HepG2 (cell line): ENCODE measurements at regions not wholly inside any gene's neighbourhood (a gene's known extent, or its start where the extent isn't known, plus 50 kb on each side); places are given as distances from the start of the nearest gene placed in this dataset.
A peak's percentile ranks its signal among the peaks of the same experiment; 100 is the strongest.
"Not testable (repeated sequence)": the region's sequence is repeated elsewhere in the genome, so short reads cannot be mapped to it uniquely, and the experiment has no call there.

Source experiments
- ATF2 ChIP-seq: sonication (generic); formaldehyde crosslinking; IDR thresholded peaks from 2 replicates; pipeline ENCODE4 v1.4.0; 2020; ENCODE audit warnings: missing genetic modification reagents
- CREB1 ChIP-seq, 2 experiments: fragments of 450-650 bp in 1 of 2; IDR thresholded peaks; 2 replicates each; pipeline ENCODE4 v1.6.1; 2016 to 2017; ENCODE audit warnings: control low read depth in 1 of 2, mild to moderate bottlenecking in 1 of 2, missing compliant biosample characterization in 1 of 2, missing genetic modification characterization in 1 of 2
- DRAP1 ChIP-seq: IDR thresholded peaks from 2 replicates; pipeline ENCODE4 v1.6.1; 2016; ENCODE audit warnings: missing genetic modification reagents, missing compliant biosample characterization
- EHMT2 ChIP-seq: fragments of 200-600 bp; sonication (generic); IDR thresholded peaks from 2 replicates; pipeline ENCODE4 v1.7.0; 2017; ENCODE audit warnings: antibody characterized with exemption, low read depth, low read length, borderline replicate concordance
- FOXA3 ChIP-seq: IDR thresholded peaks from 2 replicates; pipeline ENCODE4 v1.6.1; 2016; ENCODE audit warnings: missing genetic modification reagents, missing compliant biosample characterization
- FOXJ3 ChIP-seq: sonication (generic); formaldehyde crosslinking; IDR thresholded peaks from 2 replicates; pipeline ENCODE4 v1.4.0; 2020; ENCODE audit warnings: missing genetic modification reagents, mild to moderate bottlenecking, borderline replicate concordance
- ISL2 ChIP-seq: sonication (generic); formaldehyde crosslinking; IDR thresholded peaks from 2 replicates; pipeline ENCODE4 v1.5.0; 2020; ENCODE audit warnings: missing genetic modification reagents
- KLF16 ChIP-seq, 2 experiments: sonication (generic) in 1 of 2; formaldehyde crosslinking in 1 of 2; IDR thresholded peaks; 2 replicates each; pipeline versions ENCODE4 v1.6.1 to v1.8.0; 2016 to 2023; ENCODE audit warnings: missing genetic modification reagents in 2 of 2, missing compliant biosample characterization in 1 of 2
- NR2F1 ChIP-seq, 2 experiments: fragments of 450-650 bp in 1 of 2; formaldehyde crosslinking in 1 of 2; IDR thresholded peaks; 2 replicates each; pipeline versions ENCODE4 v1.5.0 to v1.6.1; 2016 to 2020; ENCODE audit warnings: mild to moderate bottlenecking in 1 of 2, missing compliant biosample characterization in 1 of 2, missing genetic modification reagents in 1 of 2, moderate library complexity in 1 of 2
- PHF21A ChIP-seq: sonication (generic); formaldehyde crosslinking; IDR thresholded peaks from 2 replicates; pipeline ENCODE4 v1.5.0; 2020; ENCODE audit warnings: mild to moderate bottlenecking, missing genetic modification reagents
- TARDBP ChIP-seq: sonication (generic); formaldehyde crosslinking; IDR thresholded peaks from 2 replicates; pipeline ENCODE4 v1.8.0; 2022; ENCODE audit warnings: mild to moderate bottlenecking, missing genetic modification reagents
- ZBTB7B ChIP-seq: sonication (generic); formaldehyde crosslinking; IDR thresholded peaks from 2 replicates; pipeline ENCODE4 v1.4.0; 2020; ENCODE audit warnings: missing genetic modification reagents
- ZFX ChIP-seq: sonication (generic); formaldehyde crosslinking; IDR thresholded peaks from 2 replicates; pipeline ENCODE4 v1.4.0; 2020; ENCODE audit warnings: mild to moderate bottlenecking, low read depth, missing genetic modification reagents, moderate library complexity
- ZNF609 ChIP-seq: sonication (generic); formaldehyde crosslinking; IDR thresholded peaks from 2 replicates; pipeline ENCODE4 v1.4.0; 2020; ENCODE audit warnings: mild to moderate bottlenecking, missing genetic modification reagents, borderline replicate concordance
- TF ChIP-seq, protein P1 (sequence below): sonication (generic); formaldehyde crosslinking; IDR thresholded peaks from 2 replicates; pipeline ENCODE4 v1.4.0; 2020; ENCODE audit warnings: missing genetic modification reagents
- TF ChIP-seq, protein P2 (sequence below): IDR thresholded peaks from 2 replicates; pipeline ENCODE4 v1.6.1; 2016

DNA sequence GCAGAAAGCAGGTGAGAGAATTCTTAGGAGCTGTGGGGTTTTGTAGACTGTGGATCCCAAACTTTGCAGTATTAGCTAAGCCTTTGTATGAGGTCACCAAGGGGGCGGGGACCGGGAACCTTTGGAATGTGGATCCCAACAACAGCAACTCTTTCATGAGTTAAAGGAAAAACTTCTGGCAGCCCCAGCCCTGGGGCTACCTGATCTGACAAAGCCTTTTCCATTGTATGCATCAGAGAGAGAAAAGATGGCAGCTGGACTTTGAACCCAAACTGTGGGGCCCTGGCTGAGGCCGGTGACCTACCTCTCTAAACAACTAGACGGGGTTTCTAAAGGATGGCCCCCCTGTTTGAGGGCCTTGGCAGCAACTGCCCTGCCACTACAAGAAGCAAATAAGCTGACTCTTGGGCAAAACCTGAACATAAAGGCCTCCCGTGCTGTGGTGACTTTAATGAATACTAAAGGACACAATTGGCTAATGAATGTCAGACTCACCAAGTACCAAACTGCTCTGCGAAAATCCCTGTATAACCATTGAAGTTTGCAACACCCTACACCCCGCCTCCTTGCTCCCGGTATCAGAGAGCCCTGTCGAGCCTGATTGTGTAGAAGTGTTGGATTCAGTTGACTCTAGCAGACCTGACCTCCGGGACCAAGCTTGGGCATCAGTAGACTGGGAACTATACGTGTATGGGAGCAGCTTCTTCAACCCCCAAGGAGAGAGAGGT is 146.9 kb upstream of the OSBPL11 start (continued):
- TF ChIP-seq ATF2 (CRISPR knock-in tag) (peak; percentile 74; the same call in 1 of the 2 replicates), TARDBP (CRISPR knock-in tag) (0 out of 2 replicates have a peak, but pooled peaks have one; percentile 28), FOXJ3 (CRISPR knock-in tag) (peak; percentile 55; the same call in 1 of the 2 replicates), NR2F1 (CRISPR knock-in tag; IDR thresholded peaks at IDR 0.05) (peak in 1 of 2 experiments; percentile 50; a peak in 2 of 4 replicates), ZBTB7B (CRISPR knock-in tag) (peak; percentile 65; the same call in 1 of the 2 replicates), ISL2 (peak; percentile 59; the same call in 1 of the 2 replicates), CREB1 (CRISPR knock-in tag; IDR thresholded peaks at IDR 0.05) (0 out of 2 replicates have a peak, but pooled peaks have one; percentile 26), EHMT2 (peak; percentile 68; the same call in 1 of the 2 replicates), PHF21A (CRISPR knock-in tag) (peak; percentile 58; the same call in 1 of the 2 replicates), DRAP1 (CRISPR knock-in tag) (peak; percentile 31; the same call in 1 of the 2 replicates), KLF16 (CRISPR knock-in tag; IDR thresholded peaks at IDR 0.05) (peak in 1 of 2 experiments; percentile 57; a peak in 1 of 4 replicates), ZFX (peak; percentile 46; the same call in 1 of the 2 replicates), ZNF609 (0 out of 2 replicates have a peak, but pooled peaks have one; percentile 37), FOXA3 (CRISPR knock-in tag) (peak; percentile 53)
- TF ChIP-seq, protein P1, sequence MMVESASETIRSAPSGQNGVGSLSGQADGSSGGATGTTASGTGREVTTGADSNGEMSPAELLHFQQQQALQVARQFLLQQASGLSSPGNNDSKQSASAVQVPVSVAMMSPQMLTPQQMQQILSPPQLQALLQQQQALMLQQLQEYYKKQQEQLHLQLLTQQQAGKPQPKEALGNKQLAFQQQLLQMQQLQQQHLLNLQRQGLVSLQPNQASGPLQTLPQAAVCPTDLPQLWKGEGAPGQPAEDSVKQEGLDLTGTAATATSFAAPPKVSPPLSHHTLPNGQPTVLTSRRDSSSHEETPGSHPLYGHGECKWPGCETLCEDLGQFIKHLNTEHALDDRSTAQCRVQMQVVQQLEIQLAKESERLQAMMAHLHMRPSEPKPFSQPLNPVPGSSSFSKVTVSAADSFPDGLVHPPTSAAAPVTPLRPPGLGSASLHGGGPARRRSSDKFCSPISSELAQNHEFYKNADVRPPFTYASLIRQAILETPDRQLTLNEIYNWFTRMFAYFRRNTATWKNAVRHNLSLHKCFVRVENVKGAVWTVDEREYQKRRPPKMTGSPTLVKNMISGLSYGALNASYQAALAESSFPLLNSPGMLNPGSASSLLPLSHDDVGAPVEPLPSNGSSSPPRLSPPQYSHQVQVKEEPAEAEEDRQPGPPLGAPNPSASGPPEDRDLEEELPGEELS = peak; percentile 42; the same call in 1 of the 2 replicates
- TF ChIP-seq CREB1 (IDR thresholded peaks at IDR 0.05) = not testable (repeated sequence)
- TF ChIP-seq, protein P2, sequence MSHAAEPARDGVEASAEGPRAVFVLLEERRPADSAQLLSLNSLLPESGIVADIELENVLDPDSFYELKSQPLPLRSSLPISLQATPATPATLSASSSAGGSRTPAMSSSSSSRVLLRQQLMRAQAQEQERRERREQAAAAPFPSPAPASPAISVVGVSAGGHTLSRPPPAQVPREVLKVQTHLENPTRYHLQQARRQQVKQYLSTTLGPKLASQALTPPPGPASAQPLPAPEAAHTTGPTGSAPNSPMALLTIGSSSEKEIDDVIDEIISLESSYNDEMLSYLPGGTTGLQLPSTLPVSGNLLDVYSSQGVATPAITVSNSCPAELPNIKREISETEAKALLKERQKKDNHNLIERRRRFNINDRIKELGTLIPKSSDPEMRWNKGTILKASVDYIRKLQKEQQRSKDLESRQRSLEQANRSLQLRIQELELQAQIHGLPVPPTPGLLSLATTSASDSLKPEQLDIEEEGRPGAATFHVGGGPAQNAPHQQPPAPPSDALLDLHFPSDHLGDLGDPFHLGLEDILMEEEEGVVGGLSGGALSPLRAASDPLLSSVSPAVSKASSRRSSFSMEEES = peak; percentile 28; the same call in 1 of the 2 replicates
